Lower leg skin (tissue), 4 donors: ENCODE measurements at regions not wholly inside any gene's neighbourhood (a gene's known extent, or its start where the extent isn't known, plus 50 kb on each side); places are given as distances from the start of the nearest gene placed in this dataset.

Source experiments
- DNase-seq, 2 donors: peaks; one replicate each; pipeline ENCODE4 v3.0.0-alpha.2; 2019; ENCODE audit warnings: low spot score in 2 of 2
- H3K4me3 ChIP-seq: fragments of 200-600 bp; sonication (generic); 2 replicates; pipeline ENCODE4 v1.5.1; 2017; ENCODE audit warnings: mild to moderate bottlenecking, low read depth; ENCODE audit not compliant: poor library complexity, severe bottlenecking
- POLR2A ChIP-seq, 2 donors: fragments of 450-650 bp; IDR thresholded peaks; one replicate each; pipeline ENCODE4 v1.6.1; 2016 to 2017; ENCODE audit warnings: antibody characterized with exemption in 2 of 2, mild to moderate bottlenecking in 1 of 2, moderate library complexity in 1 of 2
- WGBS, 2 donors: methylation state at CpG; one replicate each; pipeline ENCODE4 v1.1.5; 2018; 5-methylcytosine and 5-hydroxymethylcytosine counted together
- intact Hi-C: fragments of 100-400 bp; cut with DNase I; formaldehyde crosslinking; loops from one replicate; pipeline ENCODE4 v1.15.0; 2023; ENCODE audit warnings: low total_unique reads
- TF ChIP-seq, protein P1 (sequence below), 3 donors: fragments of 450-650 bp; IDR thresholded peaks; one replicate each; pipeline ENCODE4 v1.5.1; 2016; ENCODE audit warnings: antibody characterized with exemption in 3 of 3, mild to moderate bottlenecking in 3 of 3, moderate library complexity in 2 of 3

- DNase-seq = no peak
- H3K4me3 ChIP-seq = no peak overlapping the region
- intact Hi-C loops = no loop called here
- 60 to 70% methylated on average over 4 of the region's 4 CpGs for WGBS, 2 donors
- no peak for TF ChIP-seq POLR2A (IDR thresholded peaks at IDR 0.05)
- TF ChIP-seq, protein P1, sequence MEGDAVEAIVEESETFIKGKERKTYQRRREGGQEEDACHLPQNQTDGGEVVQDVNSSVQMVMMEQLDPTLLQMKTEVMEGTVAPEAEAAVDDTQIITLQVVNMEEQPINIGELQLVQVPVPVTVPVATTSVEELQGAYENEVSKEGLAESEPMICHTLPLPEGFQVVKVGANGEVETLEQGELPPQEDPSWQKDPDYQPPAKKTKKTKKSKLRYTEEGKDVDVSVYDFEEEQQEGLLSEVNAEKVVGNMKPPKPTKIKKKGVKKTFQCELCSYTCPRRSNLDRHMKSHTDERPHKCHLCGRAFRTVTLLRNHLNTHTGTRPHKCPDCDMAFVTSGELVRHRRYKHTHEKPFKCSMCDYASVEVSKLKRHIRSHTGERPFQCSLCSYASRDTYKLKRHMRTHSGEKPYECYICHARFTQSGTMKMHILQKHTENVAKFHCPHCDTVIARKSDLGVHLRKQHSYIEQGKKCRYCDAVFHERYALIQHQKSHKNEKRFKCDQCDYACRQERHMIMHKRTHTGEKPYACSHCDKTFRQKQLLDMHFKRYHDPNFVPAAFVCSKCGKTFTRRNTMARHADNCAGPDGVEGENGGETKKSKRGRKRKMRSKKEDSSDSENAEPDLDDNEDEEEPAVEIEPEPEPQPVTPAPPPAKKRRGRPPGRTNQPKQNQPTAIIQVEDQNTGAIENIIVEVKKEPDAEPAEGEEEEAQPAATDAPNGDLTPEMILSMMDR (IDR thresholded peaks at IDR 0.05) = no peak
These were observed 351.9 kb upstream of the MIR17HG start for GRCh38 chr13:90995614-90996013.

DNA sequence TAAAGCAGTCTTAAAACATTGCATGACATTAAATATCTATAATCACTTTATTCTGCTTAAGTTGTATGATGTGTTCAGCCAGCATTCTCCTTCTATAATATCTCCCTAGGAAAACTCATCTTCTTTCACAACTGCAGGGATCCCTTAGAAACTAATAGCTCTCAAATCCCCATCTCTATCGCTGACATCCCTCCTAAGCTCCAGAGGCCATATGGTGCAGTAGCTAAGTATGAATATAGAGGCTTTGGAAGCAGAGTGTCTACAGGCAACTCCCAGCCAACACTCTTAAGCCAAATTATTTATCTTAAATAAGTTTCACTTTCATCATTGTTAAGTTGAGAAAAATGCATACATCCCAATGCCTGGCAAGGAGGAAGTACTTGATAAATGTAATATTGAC is 349.5 kb upstream of the MIR17HG start:
- intact Hi-C loops = no loop called here
- no peak overlapping the region for H3K4me3 ChIP-seq
- 88 to 94% methylated on average over 1 of the region's 1 CpG for WGBS, 2 donors
- TF ChIP-seq POLR2A (IDR thresholded peaks at IDR 0.05) = no peak
- TF ChIP-seq, protein P1 (IDR thresholded peaks at IDR 0.05) = no peak
- DNase-seq = no peak

DNA sequence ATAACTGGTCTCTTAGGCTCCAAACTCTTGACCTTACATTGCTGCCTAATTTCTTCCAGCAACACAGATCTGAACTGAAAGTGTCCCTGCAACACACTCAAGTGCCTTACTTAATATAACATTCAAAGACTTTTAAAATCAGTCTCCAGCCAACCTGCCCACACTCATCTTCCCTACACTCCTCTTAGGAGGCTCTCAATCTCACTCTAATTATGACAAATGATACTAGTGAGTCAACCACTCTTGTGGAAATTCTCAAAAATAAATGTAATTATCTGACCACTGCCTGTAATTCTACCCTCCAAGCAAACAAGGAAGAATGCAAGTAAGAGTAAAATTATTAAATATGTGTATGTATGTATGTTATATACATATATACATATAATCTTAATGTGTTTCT is 348.1 kb upstream of the MIR17HG start:
- TF ChIP-seq, protein P1 (IDR thresholded peaks at IDR 0.05) = no peak
- no peak for TF ChIP-seq POLR2A (IDR thresholded peaks at IDR 0.05)
- intact Hi-C loops = no loop called here
- no peak for DNase-seq
- no peak overlapping the region for H3K4me3 ChIP-seq

DNA sequence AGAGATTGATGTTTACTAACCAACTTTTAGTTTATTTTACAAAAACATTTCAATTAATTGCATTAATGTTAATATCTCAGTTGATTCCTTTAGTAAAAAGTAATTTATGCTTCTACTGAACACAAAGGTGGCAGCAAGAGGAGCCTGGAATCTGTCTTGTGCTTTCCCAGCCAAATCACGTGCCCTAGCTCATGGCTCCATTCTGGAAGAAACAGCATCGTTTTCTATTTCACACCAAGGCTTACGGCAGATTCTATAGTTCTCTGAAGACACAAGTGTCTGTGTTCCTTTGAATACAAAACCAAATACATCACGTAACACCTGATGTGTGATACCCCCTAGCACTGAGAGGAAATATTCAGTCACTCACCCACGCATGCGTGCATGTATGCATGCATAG is 346.1 kb upstream of the MIR17HG start:
- TF ChIP-seq, protein P1 (IDR thresholded peaks at IDR 0.05) = no peak
- TF ChIP-seq POLR2A (IDR thresholded peaks at IDR 0.05) = no peak
- no peak for DNase-seq
- no peak overlapping the region for H3K4me3 ChIP-seq
- intact Hi-C loops = no loop called here
- 86 to 92% methylated on average over 6 of the region's 6 CpGs for WGBS, 2 donors

GRCh38 chr13:91014696-91015095 is 332.8 kb upstream of the MIR17HG start:
- WGBS, 2 donors = 16 to 17% methylated on average over 3 of the region's 3 CpGs
- intact Hi-C loops = no loop called here
- TF ChIP-seq, protein P1 (IDR thresholded peaks at IDR 0.05) = no peak
- TF ChIP-seq POLR2A (IDR thresholded peaks at IDR 0.05) = no peak
- DNase-seq = no peak
- H3K4me3 ChIP-seq = no peak overlapping the region

DNA sequence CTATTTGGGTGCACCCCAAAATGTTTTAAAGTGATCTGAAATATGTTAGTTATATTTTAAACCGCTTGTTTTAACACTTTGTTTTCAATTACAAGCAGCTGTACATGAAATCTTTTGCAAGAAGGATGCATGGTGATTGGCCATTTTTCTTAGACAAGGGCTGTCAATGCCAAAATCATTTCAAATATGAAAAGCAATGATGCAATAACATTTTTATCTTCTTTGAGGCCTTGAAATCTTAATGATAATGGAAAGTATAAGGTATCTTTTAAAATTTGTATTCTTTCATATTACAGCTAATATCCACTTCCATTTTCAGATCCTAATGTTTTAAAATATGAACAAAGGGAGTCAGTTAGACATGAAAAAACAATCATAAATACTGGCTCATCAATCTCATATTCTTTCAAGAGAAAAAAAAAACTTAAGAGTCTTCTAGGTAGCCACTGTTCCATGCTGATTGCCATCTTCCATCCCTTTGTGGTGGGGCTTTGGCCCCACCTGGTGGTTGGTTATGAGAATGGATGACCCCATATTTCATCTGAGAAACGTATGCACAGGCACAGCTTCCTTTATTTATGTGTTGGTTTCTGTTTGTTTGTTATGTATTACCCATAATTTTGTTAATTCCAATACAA is 330.3 kb upstream of the MIR17HG start:
- intact Hi-C loops = no loop called here
- WGBS, 2 donors = 40 to 44% methylated on average over 2 of the region's 2 CpGs
- TF ChIP-seq POLR2A (IDR thresholded peaks at IDR 0.05) = no peak
- TF ChIP-seq, protein P1 (IDR thresholded peaks at IDR 0.05) = no peak
- DNase-seq = no peak
- H3K4me3 ChIP-seq = no peak overlapping the region
